Activated CD4-positive, alpha-beta T cell treated with anti-CD3 and anti-CD28 coated beads for 36 hours (primary cell): ENCODE measurements at regions not wholly inside any gene's neighbourhood (a gene's known extent, or its start where the extent isn't known, plus 50 kb on each side); places are given as distances from the start of the nearest gene placed in this dataset.
A peak's percentile ranks its signal among the peaks of the same experiment; 100 is the strongest.
"Not testable (repeated sequence)": the region's sequence is repeated elsewhere in the genome, so short reads cannot be mapped to it uniquely, and the experiment has no call there.

Experiments
- ATAC-seq: fragments of 200-7000 bp; cut with Tn5 transposase; one replicate; pipeline ENCODE4 v1.10.0; 2021; ENCODE audit warnings: mild to moderate bottlenecking, moderate library complexity
- CTCF ChIA-PET: fragments of 350-600 bp; sonication (Branson Sonifier 250); formaldehyde crosslinking; loops from one replicate; lab custom pipeline; 2021; ENCODE audit warnings: antibody characterized with exemption; lab: Charles Lee
- POLR2A ChIA-PET: fragments of 350-600 bp; sonication (Branson Sonifier 250); formaldehyde crosslinking; loops from one replicate; lab custom pipeline; 2021; ENCODE audit warnings: antibody characterized with exemption, inconsistent platforms; lab: Charles Lee
- DNase-seq: peaks from one replicate; pipeline ENCODE4 v3.0.0-alpha.2; 2020
- H3K27ac Mint-ChIP-seq: one replicate; pipeline ENCODE4 v1.8.0; 2021; ENCODE audit warnings: mixed read lengths
- H3K27me3 Mint-ChIP-seq: one replicate; pipeline ENCODE4 v1.8.0; 2021; ENCODE audit warnings: mixed read lengths
- H3K36me3 Mint-ChIP-seq: one replicate; pipeline ENCODE4 v1.8.0; 2021; ENCODE audit warnings: low read depth, mixed read lengths
- H3K4me1 Mint-ChIP-seq: one replicate; pipeline ENCODE4 v1.8.0; 2021; ENCODE audit warnings: mixed read lengths
- H3K4me3 Mint-ChIP-seq: one replicate; pipeline ENCODE4 v1.8.0; 2021; ENCODE audit warnings: mild to moderate bottlenecking, moderate library complexity, mixed read lengths
- H3K9me3 Mint-ChIP-seq: one replicate; pipeline ENCODE4 v1.8.0; 2021; ENCODE audit warnings: low read depth, mixed read lengths
- intact Hi-C, 2 experiments: fragments of 100-400 bp; cut with DNase I in 1 of 2; cut with micrococcal nuclease in 1 of 2; formaldehyde crosslinking; loops; one replicate each; pipeline versions ENCODE4 v1.14.2 to v1.15.1; 2022 to 2024; cut with DNase I, micrococcal nuclease

DNA sequence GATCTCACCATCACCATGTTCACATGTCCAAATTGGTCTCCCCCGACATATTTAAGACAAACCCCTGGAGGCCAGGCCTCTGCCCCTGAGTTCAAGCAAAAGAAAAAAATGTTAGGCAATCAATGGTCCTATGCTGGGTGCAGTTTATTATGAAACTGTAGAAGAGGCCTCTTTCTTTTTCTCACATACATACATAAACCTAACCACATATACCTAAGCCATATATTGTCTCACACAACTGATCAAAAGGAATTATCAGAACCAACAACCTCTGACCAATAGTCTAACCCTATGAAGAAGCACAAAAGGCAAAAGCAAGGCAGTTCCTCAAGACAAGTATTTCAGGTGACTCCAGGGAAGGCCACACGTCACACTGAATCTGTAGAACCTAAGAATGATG, 49.9 kb downstream of the ILRUN start:
- no peak for ATAC-seq
- ChIA-PET POLR2A (no interaction called here), CTCF (no interaction called here)
- no peaks in the 10 kb centered on the region for H3K27me3 Mint-ChIP-seq
- no peaks in the 10 kb centered on the region for H3K9me3 Mint-ChIP-seq
- intact Hi-C loops, result no loop called here
- DNase-seq, result no peak
- H3K36me3 Mint-ChIP-seq, result peaks cover 33% of the 10 kb centered on the region
- H3K4me1 Mint-ChIP-seq, result peaks cover 15% of the 10 kb centered on the region
- no peak overlapping the region for H3K4me3 Mint-ChIP-seq
- H3K27ac Mint-ChIP-seq, result no peak overlapping the region

DNA sequence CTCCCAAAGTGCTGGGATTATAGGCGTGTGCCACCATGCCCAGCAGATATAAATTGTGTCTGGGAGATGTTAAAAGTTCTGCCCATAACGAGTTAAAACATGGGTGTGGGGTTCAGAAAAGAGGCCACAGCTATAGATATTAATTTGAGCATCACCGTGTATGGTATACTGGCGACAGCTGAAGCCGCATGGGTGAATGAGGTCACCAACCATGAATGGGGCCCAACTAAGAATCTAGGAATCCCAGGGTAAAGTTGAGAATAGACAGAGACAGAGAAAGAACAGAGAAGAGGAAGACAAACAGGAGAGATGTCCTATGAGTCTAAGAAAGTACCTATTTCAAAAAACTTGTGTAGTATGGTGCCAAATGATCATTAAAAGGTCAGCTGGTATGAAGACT, 50.9 kb downstream of the ILRUN start:
- ATAC-seq, result no peak
- ChIA-PET POLR2A (no interaction called here), CTCF (interaction anchor here (0.6 kb wide), 1 partner anchor 50 kb away, joined by 3 read pairs; no protein-coding TSS in a partner anchor)
- H3K9me3 Mint-ChIP-seq, result no peaks in the 10 kb centered on the region
- peaks cover 33% of the 10 kb centered on the region for H3K36me3 Mint-ChIP-seq
- no peak overlapping the region for H3K4me3 Mint-ChIP-seq
- peaks cover 15% of the 10 kb centered on the region for H3K4me1 Mint-ChIP-seq
- H3K27me3 Mint-ChIP-seq, result no peaks in the 10 kb centered on the region
- intact Hi-C loops, result no loop called here
- H3K27ac Mint-ChIP-seq, result peak overlapping the region; percentile 14
- DNase-seq, result no peak

GRCh38 chr6:34644716-34645115, 51.9 kb downstream of the ILRUN start:
- no peaks in the 10 kb centered on the region for H3K27me3 Mint-ChIP-seq
- H3K27ac Mint-ChIP-seq, result no peak overlapping the region
- H3K4me1 Mint-ChIP-seq, result peaks cover 14% of the 10 kb centered on the region
- no peaks in the 10 kb centered on the region for H3K9me3 Mint-ChIP-seq
- ATAC-seq (peak; percentile 47), DNase-seq (no peak)
- H3K36me3 Mint-ChIP-seq, result peaks cover 34% of the 10 kb centered on the region
- ChIA-PET CTCF (no interaction called here), POLR2A (no interaction called here)
- intact Hi-C loops, result no loop called here
- no peak overlapping the region for H3K4me3 Mint-ChIP-seq

- ChIA-PET POLR2A (no interaction called here), CTCF (interaction anchor here (1.5 kb wide), 1 partner anchor 12 kb away, joined by 4 read pairs; no protein-coding TSS in a partner anchor)
- Mint-ChIP-seq H3K4me3 (no peak overlapping the region), H3K4me1 (peaks cover 22% of the 10 kb centered on the region), H3K27ac (no peak overlapping the region), H3K27me3 (no peaks in the 10 kb centered on the region), H3K9me3 (no peaks in the 10 kb centered on the region), H3K36me3 (peaks cover 36% of the 10 kb centered on the region)
- intact Hi-C loops, result no loop called here
- DNase-seq (no peak), ATAC-seq (no peak)
These were observed 54.1 kb downstream of the ILRUN start for GRCh38 chr6:34642427-34642826.

DNA sequence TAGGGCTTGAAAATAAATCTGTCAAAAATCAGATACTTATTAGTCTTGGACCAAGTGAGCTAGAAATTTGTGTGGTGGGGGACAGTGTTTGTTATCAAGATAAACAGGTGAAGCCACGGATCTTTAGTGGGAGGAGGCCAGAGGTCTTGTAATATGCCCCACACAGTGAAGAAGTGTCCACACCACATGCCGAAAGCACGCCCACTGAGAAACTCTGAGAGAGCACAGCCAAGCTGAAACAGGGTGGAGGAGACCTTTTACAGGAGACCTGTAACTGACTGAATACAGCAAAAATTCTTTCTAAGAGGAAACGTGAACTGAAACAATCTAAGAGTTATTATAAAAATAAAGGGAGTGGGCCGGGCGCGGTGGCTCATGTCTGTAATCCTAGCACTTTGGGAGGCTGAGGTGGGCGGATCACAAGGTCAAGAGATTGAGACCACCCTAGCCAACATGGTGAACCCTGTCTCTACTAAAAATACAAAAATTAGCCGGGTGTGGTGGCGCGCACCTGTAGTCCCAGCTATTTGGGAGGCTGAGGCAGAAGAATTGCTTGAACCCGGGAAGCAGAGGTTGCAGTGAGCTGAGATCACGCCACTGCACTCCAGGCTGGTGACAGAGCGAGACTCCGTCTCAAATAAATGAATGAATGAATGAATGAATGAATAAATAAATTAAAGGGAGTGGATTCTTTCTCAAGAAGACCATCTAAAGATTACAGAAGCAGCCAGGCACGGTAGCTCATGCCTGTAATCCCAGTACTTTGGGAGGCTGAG, 56.3 kb downstream of the ILRUN start:
- H3K4me3 Mint-ChIP-seq, CTCF ChIA-PET, H3K27me3 Mint-ChIP-seq, intact Hi-C loops, ATAC-seq, DNase-seq, H3K27ac Mint-ChIP-seq, H3K9me3 Mint-ChIP-seq: not testable (repeated sequence)
- Mint-ChIP-seq H3K36me3 (peaks cover 25% of the 10 kb centered on the region), H3K4me1 (peaks cover 19% of the 10 kb centered on the region)
- POLR2A ChIA-PET, result interaction anchor here (0.6 kb wide), 1 partner anchor 704 kb away, joined by 3 read pairs; no protein-coding TSS in a partner anchor

GRCh38 chr6:34638834-34639736, 57.5 kb downstream of the ILRUN start:
- ChIA-PET CTCF (interaction anchor here (0.5 to 1.7 kb wide), 4 partner anchors 30 to 150 kb away, joined by 3 to 5 read pairs (median 3); no protein-coding TSS in a partner anchor), POLR2A (interaction anchor here (0.6 kb wide), 1 partner anchor 163 kb away, joined by 3 read pairs; no protein-coding TSS in a partner anchor)
- Mint-ChIP-seq H3K27ac (peak overlapping the region; percentile 39), H3K36me3 (peaks cover 21% of the 10 kb centered on the region), H3K27me3 (no peaks in the 10 kb centered on the region), H3K4me1 (peaks cover 16% of the 10 kb centered on the region), H3K4me3 (no peak overlapping the region), H3K9me3 (no peaks in the 10 kb centered on the region)
- intact Hi-C loops, result loop anchor here in 1 of 2 experiments (10.0 kb wide), 1 partner anchor 506 kb away; the partner anchor contains the start of gene TCP11
- ATAC-seq (no peak), DNase-seq (no peak)

GRCh38 chr6:34633785-34634184, 62.8 kb downstream of the ILRUN start:
- ATAC-seq (no peak), DNase-seq (no peak)
- ChIA-PET CTCF (no interaction called here), POLR2A (no interaction called here)
- Mint-ChIP-seq H3K9me3 (peaks cover 1% of the 10 kb centered on the region), H3K4me1 (peaks cover 15% of the 10 kb centered on the region), H3K27me3 (no peaks in the 10 kb centered on the region), H3K27ac (no peak overlapping the region), H3K4me3 (no peak overlapping the region), H3K36me3 (peaks cover 7% of the 10 kb centered on the region)
- intact Hi-C loops, result loop anchor here in 1 of 2 experiments (10.0 kb wide), 1 partner anchor 511 kb away; the partner anchor contains the start of gene TCP11

GRCh38 chr6:34633256-34633655, 63.3 kb downstream of the ILRUN start:
- no peaks in the 10 kb centered on the region for H3K27me3 Mint-ChIP-seq
- ChIA-PET CTCF (no interaction called here), POLR2A (no interaction called here)
- H3K9me3 Mint-ChIP-seq, result peaks cover 1% of the 10 kb centered on the region
- H3K4me1 Mint-ChIP-seq, result peaks cover 13% of the 10 kb centered on the region
- intact Hi-C loops, result loop anchor here in 1 of 2 experiments (10.0 kb wide), 1 partner anchor 512 kb away; the partner anchor contains the start of gene TCP11
- no peak overlapping the region for H3K4me3 Mint-ChIP-seq
- peaks cover 8% of the 10 kb centered on the region for H3K36me3 Mint-ChIP-seq
- ATAC-seq (no peak), DNase-seq (no peak)
- no peak overlapping the region for H3K27ac Mint-ChIP-seq

- intact Hi-C loops, result loop anchor here in 1 of 2 experiments (10.0 kb wide), 1 partner anchor 515 kb away; the partner anchor contains the start of gene TCP11
- POLR2A ChIA-PET, result no interaction called here
These were observed 66.5 kb downstream of the ILRUN start for GRCh38 chr6:34630040-34630439.

DNA sequence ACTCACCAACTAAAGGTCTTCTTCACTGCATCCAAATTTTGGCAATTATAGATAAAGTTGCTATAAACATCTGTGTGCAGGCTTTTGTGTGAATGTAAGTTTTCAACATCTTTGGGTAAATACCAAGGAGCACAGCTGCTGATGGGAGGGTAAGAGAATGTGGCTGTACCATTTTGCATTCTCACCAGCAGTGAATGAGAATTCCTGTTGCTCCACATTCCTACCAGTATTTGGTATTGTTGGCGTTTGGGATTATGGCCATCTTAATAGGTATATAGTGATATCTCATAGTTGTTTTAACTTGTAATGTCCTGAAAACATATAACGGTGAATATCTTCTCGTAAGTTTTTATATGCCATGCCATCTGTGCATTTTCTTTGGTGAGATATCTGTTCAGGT, 69.3 kb downstream of the ILRUN start:
- no peak for ATAC-seq
- POLR2A ChIA-PET, result no interaction called here
- H3K36me3 Mint-ChIP-seq, result peaks cover 6% of the 10 kb centered on the region
- no peak for DNase-seq
- peaks cover 11% of the 10 kb centered on the region for H3K4me1 Mint-ChIP-seq
- intact Hi-C loops, result no loop called here
- H3K27ac Mint-ChIP-seq, result no peak overlapping the region
- CTCF ChIA-PET, result no interaction called here
- peaks cover 1% of the 10 kb centered on the region for H3K9me3 Mint-ChIP-seq
- no peaks in the 10 kb centered on the region for H3K27me3 Mint-ChIP-seq
- no peak overlapping the region for H3K4me3 Mint-ChIP-seq

More at GRCh38 chr6:34630040-34630439, 66.5 kb downstream of the ILRUN start:
- peaks cover 1% of the 10 kb centered on the region for H3K9me3 Mint-ChIP-seq
- H3K36me3 Mint-ChIP-seq, result peaks cover 6% of the 10 kb centered on the region
- H3K27me3 Mint-ChIP-seq, result no peaks in the 10 kb centered on the region
- peak; percentile 74 for ATAC-seq
- peaks cover 11% of the 10 kb centered on the region for H3K4me1 Mint-ChIP-seq
- CTCF ChIA-PET, result interaction anchor here (1.2 kb wide), 1 partner anchor 26 kb away, joined by 3 read pairs; no protein-coding TSS in a partner anchor
- H3K27ac Mint-ChIP-seq, result no peak overlapping the region
- no peak overlapping the region for H3K4me3 Mint-ChIP-seq
- DNase-seq, result no peak
